Neural cell (in vitro differentiated cells): ENCODE measurements at regions not wholly inside any gene's neighbourhood (a gene's known extent, or its start where the extent isn't known, plus 50 kb on each side); places are given as distances from the start of the nearest gene placed in this dataset.

Source experiments
- H2AFZ ChIP-seq: fragments of 200-600, 300-800 bp; sonication (generic), shearing (Covaris generic); 2 replicates; pipeline ENCODE4 v1.6.0; 2014; ENCODE audit warnings: low read depth, mild to moderate bottlenecking, antibody characterized with exemption, low read length, moderate library complexity
- H3F3A ChIP-seq: fragments of 200-600 bp; shearing (Covaris generic); 2 replicates; pipeline ENCODE4 v1.6.1; 2016; ENCODE audit warnings: mild to moderate bottlenecking, moderate library complexity, mixed read lengths, antibody characterized with exemption, low read length; ENCODE audit not compliant: insufficient read depth, poor library complexity, severe bottlenecking
- H3K27ac ChIP-seq: fragments of 200-600, 300-800 bp; sonication (generic), shearing (Covaris generic); 2 replicates; pipeline ENCODE4 v1.5.1; 2014; ENCODE audit warnings: mild to moderate bottlenecking, low read length, moderate library complexity
- H3K27me3 ChIP-seq: fragments of 300-800, 200-600 bp; sonication (generic), shearing (Covaris generic); 2 replicates; pipeline ENCODE4 v1.6.0; 2014; ENCODE audit warnings: mild to moderate bottlenecking, low read depth, low read length, moderate library complexity; ENCODE audit not compliant: insufficient read depth
- H3K36me3 ChIP-seq: fragments of 300-800, 200-600 bp; sonication (generic), shearing (Covaris generic); 2 replicates; pipeline ENCODE4 v1.5.1; 2014; ENCODE audit warnings: mild to moderate bottlenecking, antibody characterized with exemption, low read length, moderate library complexity; ENCODE audit not compliant: insufficient read depth
- H3K4me2 ChIP-seq: fragments of 300-800, 200-600 bp; sonication (generic), shearing (Covaris generic); 2 replicates; pipeline ENCODE4 v1.6.0; 2014; ENCODE audit warnings: mild to moderate bottlenecking, low read length
- H3K4me3 ChIP-seq: fragments of 300-800, 200-600 bp; sonication (generic), shearing (Covaris generic); 2 replicates; pipeline ENCODE4 v1.5.1; 2014; ENCODE audit warnings: mild to moderate bottlenecking, low read length, moderate library complexity
- H3K79me2 ChIP-seq: fragments of 200-600 bp; shearing (Covaris generic); replicated peaks from 2 replicates; pipeline ENCODE4 v1.6.0; 2014; ENCODE audit warnings: mild to moderate bottlenecking, low read length, moderate library complexity; ENCODE audit not compliant: insufficient read depth
- H3K9ac ChIP-seq: fragments of 300-800, 200-600 bp; sonication (generic), shearing (Covaris generic); 2 replicates; pipeline ENCODE4 v1.6.1; 2016; ENCODE audit warnings: mild to moderate bottlenecking, low read length, mixed read lengths
- H3K9me2 ChIP-seq: fragments of 200-600 bp; shearing (Covaris generic); 2 replicates; pipeline ENCODE4 v1.6.1; 2016; ENCODE audit warnings: mild to moderate bottlenecking, low read length, mixed read lengths; ENCODE audit not compliant: insufficient read depth
- H3K9me3 ChIP-seq: fragments of 200-600, 300-800 bp; sonication (generic), shearing (Covaris generic); 2 replicates; pipeline ENCODE4 v1.6.1; 2016; ENCODE audit warnings: mild to moderate bottlenecking, mixed run types, low read length, moderate library complexity, mixed read lengths
- H4K20me1 ChIP-seq: fragments of 200-600 bp; shearing (Covaris generic); 2 replicates; pipeline ENCODE4 v1.6.1; 2016; ENCODE audit warnings: mild to moderate bottlenecking, mixed run types; ENCODE audit not compliant: insufficient read depth
- CTCF ChIP-seq: fragments of 450-650 bp; IDR thresholded peaks from 2 replicates; pipeline ENCODE4 v1.5.1; 2014; ENCODE audit warnings: antibody characterized with exemption, mild to moderate bottlenecking, moderate library complexity; ENCODE audit not compliant: poor library complexity, severe bottlenecking
- EP300 ChIP-seq: fragments of 450-650 bp; conservative IDR thresholded peaks from 2 replicates; pipeline ENCODE4 v1.6.1; 2014; ENCODE audit warnings: antibody characterized with exemption, mild to moderate bottlenecking, moderate library complexity; ENCODE audit not compliant: poor library complexity, severe bottlenecking
- EZH2 ChIP-seq: fragments of 200-600, 300-800 bp; shearing (Covaris generic), sonication (generic); IDR thresholded peaks from 2 replicates; pipeline ENCODE4 v1.6.1; 2014; ENCODE audit warnings: antibody characterized with exemption, low read length, borderline replicate concordance, mild to moderate bottlenecking; ENCODE audit not compliant: insufficient read depth, poor library complexity, severe bottlenecking
- MXI1 ChIP-seq: fragments of 450-650 bp; conservative IDR thresholded peaks from 2 replicates; pipeline ENCODE4 v1.6.1; 2014; ENCODE audit warnings: antibody characterized with exemption, mild to moderate bottlenecking; ENCODE audit not compliant: poor library complexity, severe bottlenecking
- POLR2AphosphoS5 ChIP-seq: IDR thresholded peaks from 2 replicates; pipeline ENCODE4 v1.6.1; 2012
- RAD21 ChIP-seq: fragments of 450-650 bp; conservative IDR thresholded peaks from 2 replicates; pipeline ENCODE4 v1.6.1; 2014; ENCODE audit warnings: antibody characterized with exemption, mild to moderate bottlenecking, moderate library complexity
- SMC3 ChIP-seq: fragments of 450-650 bp; conservative IDR thresholded peaks from 2 replicates; pipeline ENCODE4 v1.6.1; 2014; ENCODE audit warnings: antibody characterized with exemption, mild to moderate bottlenecking, moderate library complexity; ENCODE audit not compliant: poor library complexity
- TAF1 ChIP-seq: IDR thresholded peaks from 2 replicates; pipeline ENCODE4 v1.6.1; 2012; ENCODE audit warnings: low read depth
- TF ChIP-seq, protein P1 (sequence below): IDR thresholded peaks from 2 replicates; pipeline ENCODE4 v1.6.1; 2012; ENCODE audit warnings: borderline replicate concordance

DNA sequence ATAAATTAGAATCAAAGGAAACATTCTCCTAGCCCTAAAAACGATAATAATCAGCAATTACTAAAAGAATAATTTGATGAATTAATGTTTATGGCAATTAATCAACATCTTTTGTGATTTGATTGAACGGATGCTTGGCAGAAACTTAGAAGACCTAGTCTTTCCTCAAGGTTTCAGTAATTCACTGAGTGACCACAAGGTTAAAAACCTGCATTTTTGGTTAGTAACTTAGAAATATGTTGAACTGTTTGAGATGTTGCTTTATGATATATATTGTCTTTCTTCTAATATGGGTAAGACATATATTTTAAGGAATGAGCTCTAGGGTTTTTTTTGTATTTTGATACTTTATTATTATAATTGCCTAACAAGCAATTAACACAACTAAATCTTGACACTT is 793.0 kb upstream of the NDST4 start:
- H3F3A ChIP-seq: no peaks in the 10 kb centered on the region
- H3K9me3 ChIP-seq: no peaks in the 10 kb centered on the region
- no peaks in the 10 kb centered on the region for H4K20me1 ChIP-seq
- H3K4me2 ChIP-seq: no peak overlapping the region
- H3K9ac ChIP-seq: no peak overlapping the region
- no peaks in the 10 kb centered on the region for H3K9me2 ChIP-seq
- no peak overlapping the region for H2AFZ ChIP-seq
- H3K27ac ChIP-seq: no peak overlapping the region
- no peaks in the 10 kb centered on the region for H3K36me3 ChIP-seq
- no peaks in the 10 kb centered on the region for H3K27me3 ChIP-seq
- no peaks in the 10 kb centered on the region for H3K79me2 ChIP-seq
- no peak overlapping the region for H3K4me3 ChIP-seq
- TF ChIP-seq MXI1 (no peak), POLR2AphosphoS5 (no peak), SMC3 (no peak), RAD21 (no peak), CTCF (no peak), EZH2 (no peak)
- TF ChIP-seq, protein P1, sequence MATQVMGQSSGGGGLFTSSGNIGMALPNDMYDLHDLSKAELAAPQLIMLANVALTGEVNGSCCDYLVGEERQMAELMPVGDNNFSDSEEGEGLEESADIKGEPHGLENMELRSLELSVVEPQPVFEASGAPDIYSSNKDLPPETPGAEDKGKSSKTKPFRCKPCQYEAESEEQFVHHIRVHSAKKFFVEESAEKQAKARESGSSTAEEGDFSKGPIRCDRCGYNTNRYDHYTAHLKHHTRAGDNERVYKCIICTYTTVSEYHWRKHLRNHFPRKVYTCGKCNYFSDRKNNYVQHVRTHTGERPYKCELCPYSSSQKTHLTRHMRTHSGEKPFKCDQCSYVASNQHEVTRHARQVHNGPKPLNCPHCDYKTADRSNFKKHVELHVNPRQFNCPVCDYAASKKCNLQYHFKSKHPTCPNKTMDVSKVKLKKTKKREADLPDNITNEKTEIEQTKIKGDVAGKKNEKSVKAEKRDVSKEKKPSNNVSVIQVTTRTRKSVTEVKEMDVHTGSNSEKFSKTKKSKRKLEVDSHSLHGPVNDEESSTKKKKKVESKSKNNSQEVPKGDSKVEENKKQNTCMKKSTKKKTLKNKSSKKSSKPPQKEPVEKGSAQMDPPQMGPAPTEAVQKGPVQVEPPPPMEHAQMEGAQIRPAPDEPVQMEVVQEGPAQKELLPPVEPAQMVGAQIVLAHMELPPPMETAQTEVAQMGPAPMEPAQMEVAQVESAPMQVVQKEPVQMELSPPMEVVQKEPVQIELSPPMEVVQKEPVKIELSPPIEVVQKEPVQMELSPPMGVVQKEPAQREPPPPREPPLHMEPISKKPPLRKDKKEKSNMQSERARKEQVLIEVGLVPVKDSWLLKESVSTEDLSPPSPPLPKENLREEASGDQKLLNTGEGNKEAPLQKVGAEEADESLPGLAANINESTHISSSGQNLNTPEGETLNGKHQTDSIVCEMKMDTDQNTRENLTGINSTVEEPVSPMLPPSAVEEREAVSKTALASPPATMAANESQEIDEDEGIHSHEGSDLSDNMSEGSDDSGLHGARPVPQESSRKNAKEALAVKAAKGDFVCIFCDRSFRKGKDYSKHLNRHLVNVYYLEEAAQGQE: no peak

DNA sequence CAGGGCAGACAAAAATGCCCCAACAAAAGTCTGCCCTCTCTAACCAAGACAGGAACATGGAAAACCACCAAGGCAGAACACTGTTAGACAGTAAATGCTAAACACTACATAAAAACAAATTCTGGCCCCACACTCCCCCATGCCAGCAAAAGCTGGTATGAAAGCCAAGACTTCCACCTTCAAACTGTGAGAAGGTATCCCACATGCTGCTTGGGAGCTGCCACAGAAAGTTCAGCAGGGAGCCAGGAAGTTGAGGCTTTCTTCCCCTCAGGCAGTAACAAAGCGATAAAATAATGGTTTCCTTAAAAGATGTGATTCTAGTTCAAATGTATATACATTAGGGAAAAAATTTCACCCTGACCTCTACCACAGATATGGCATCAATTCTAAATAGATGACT is 770.4 kb upstream of the NDST4 start:
- H3K79me2 ChIP-seq: no peaks in the 10 kb centered on the region
- H2AFZ ChIP-seq: no peak overlapping the region
- TF ChIP-seq EP300 (no peak), POLR2AphosphoS5 (no peak), SMC3 (no peak), TAF1 (no peak), CTCF (no peak), RAD21 (no peak), EZH2 (no peak), MXI1 (no peak)
- TF ChIP-seq, protein P1: no peak

More for the DNA sequence above, 770.4 kb upstream of the NDST4 start:
- H3K36me3 ChIP-seq: no peaks in the 10 kb centered on the region
- H3K4me3 ChIP-seq: peak overlapping the region; percentile 25
- H3K9me2 ChIP-seq: no peaks in the 10 kb centered on the region
- no peak overlapping the region for H3K9ac ChIP-seq
- peak overlapping the region; percentile 9 for H3K27ac ChIP-seq
- H4K20me1 ChIP-seq: no peaks in the 10 kb centered on the region
- H3K9me3 ChIP-seq: no peaks in the 10 kb centered on the region
- no peak overlapping the region for H3K4me2 ChIP-seq
- no peaks in the 10 kb centered on the region for H3F3A ChIP-seq
- no peaks in the 10 kb centered on the region for H3K27me3 ChIP-seq
